GM18873 (cell line): ENCODE measurements at regions not wholly inside any gene's neighbourhood (a gene's known extent, or its start where the extent isn't known, plus 50 kb on each side); places are given as distances from the start of the nearest gene placed in this dataset.

Experiments used
- ATAC-seq: cut with Tn5 transposase; IDR thresholded peaks from one replicate; pipeline ENCODE4 v1.9.1; 2021; ENCODE audit warnings: mild to moderate bottlenecking, moderate library complexity, moderate number of reproducible peaks; ENCODE audit not compliant: unreplicated experiment, low FRiP score

DNA sequence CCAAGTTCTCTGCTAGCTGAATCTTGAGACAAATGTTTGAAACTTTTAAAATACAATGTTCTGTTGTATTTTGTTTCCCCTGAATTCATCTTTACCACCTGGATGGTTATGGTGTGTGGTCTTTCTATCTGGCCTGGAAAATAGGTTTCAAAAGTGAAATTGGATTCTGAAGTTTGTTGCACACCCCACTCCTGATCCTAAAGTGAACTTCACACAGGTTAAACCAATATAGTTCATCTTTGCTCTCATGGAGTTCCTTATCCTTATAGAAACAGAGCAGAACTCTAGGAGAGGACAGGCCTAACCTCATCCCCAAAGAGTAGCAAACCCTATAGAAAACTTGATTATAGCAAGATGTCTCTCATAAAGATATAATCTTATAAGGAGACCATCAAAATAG lies 179.4 kb upstream of the BCL6 start:
- ATAC-seq = no peak

GRCh38 chr3:187925326-187925725 lies 180.1 kb upstream of the BCL6 start:
- ATAC-seq = no peak

GRCh38 chr3:187926620-187927019 lies 181.4 kb upstream of the BCL6 start:
- no peak for ATAC-seq

DNA sequence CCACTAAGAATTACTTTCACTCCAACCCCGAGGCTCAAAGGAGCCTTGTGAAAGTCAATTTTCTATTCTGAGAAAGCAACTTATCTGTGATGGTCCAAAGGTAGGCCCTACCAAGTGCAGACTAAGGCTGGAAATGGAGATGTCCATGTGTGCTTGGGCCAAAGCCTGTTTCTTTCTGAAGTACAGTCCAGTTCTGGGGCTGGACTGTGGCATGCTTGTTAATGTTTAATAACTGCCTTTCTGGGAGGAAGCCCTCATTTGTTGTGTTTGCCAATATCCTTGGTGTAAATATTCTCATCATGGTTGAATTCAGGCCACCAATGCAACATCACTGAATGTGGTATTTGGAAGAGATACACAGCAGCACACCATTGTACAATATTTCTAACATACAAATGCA lies 182.3 kb upstream of the BCL6 start:
- ATAC-seq = no peak

DNA sequence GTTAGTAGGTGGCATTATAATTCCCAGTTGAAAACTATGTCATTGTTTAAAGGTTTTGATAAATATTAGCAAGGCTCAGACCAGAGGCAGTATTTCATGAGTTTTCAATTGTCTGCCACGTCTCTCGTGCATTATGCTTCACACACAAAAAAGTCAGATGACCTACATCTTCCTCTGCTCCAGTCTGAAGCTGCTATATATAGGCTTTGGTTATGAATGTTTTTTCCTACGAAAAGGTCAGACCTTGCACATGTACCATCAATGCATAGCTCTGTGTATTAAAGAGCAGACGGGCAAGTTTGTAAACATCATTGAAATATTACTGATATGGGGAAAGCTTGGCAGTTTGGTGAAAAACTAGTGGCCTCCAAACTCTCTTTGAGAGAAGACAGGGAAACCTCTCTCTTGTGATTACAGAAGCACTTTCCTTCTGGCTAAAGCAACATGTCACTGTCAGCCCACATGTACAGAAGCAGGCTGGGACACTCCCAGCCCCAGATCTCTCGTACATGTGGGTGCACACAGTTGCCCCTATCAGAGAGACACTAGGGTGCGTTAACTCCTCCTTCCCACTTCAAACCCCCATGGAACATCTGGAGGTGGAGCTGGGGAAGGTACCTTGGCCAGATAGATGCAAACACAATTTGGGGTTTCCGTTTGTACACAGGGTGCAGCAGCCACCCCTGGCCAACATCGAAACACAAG lies 184.0 kb upstream of the BCL6 start:
- no peak for ATAC-seq

GRCh38 chr3:187930021-187930420 lies 184.8 kb upstream of the BCL6 start:
- ATAC-seq = no peak

DNA sequence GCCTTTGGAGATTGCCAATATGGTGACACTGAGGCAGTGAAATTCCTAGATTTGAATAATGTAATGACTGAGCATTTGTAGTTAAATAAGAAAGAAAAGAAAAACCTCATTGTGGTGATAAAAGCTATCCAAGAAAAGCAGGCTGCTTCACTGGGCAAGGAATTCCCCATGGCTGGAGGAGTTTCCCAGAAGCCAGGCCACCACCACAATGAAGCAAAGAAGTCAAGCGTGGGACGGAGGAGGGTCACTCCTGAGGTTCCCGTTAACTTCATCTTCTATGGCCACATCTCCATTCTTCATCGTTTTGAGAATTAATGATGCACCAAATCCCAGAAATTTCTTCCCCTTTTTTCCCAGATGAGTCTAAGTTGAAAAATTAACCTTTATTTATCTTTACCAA lies 185.8 kb upstream of the BCL6 start:
- ATAC-seq = no peak

- no peak for ATAC-seq
Observed at GRCh38 chr3:187931770-187932278, 186.6 kb upstream of the BCL6 start.

DNA sequence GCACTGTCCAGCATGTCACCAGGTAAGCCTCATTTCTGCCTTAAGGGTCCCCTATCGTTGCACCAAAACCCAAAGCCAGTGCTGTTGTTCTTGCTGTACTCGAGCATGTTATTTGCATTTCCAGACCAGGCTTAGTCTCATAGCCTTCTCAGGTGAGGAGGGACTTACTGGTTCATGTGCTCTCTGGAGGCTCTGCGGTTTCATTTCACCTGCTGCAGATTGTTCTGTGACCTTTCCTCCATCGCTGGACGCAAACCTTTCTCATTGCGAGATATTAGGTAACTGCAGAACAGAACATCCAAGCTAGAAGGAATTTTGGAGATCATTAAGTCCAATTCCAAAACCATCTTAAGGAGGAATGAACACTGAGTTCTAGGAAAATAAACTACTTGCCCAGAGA lies 187.3 kb upstream of the BCL6 start:
- no peak for ATAC-seq

GRCh38 chr3:187935623-187936156 lies 190.4 kb upstream of the BCL6 start:
- peak; percentile 95 for ATAC-seq

DNA sequence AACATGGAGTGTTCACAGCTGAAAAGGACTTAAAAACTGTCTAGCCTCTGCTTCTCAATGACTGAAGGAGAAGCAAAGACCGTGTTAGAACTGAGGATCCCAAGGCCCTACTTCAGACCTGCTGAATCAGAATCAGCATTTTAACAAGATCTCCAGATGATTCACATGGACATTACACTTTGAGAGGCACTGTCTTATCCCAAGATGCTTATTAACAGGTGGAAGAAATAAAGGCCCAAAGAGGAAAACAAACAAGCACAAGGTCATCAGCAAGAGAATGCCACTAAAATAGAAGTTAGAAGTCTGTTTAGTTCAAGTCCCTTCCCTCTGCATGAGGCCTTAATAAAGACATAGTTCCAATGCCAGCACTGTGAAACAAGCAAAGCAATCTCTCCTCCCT lies 191.4 kb upstream of the BCL6 start:
- ATAC-seq = no peak

GRCh38 chr3:187939891-187940290 lies 194.6 kb upstream of the BCL6 start:
- ATAC-seq = no peak

- no peak for ATAC-seq
Observed at GRCh38 chr3:187941135-187941847, 196.0 kb upstream of the BCL6 start.

- no peak for ATAC-seq
Observed at GRCh38 chr3:187941848-187942194, 196.6 kb upstream of the BCL6 start.

GRCh38 chr3:187942658-187943241 lies 197.5 kb upstream of the BCL6 start:
- ATAC-seq = no peak

DNA sequence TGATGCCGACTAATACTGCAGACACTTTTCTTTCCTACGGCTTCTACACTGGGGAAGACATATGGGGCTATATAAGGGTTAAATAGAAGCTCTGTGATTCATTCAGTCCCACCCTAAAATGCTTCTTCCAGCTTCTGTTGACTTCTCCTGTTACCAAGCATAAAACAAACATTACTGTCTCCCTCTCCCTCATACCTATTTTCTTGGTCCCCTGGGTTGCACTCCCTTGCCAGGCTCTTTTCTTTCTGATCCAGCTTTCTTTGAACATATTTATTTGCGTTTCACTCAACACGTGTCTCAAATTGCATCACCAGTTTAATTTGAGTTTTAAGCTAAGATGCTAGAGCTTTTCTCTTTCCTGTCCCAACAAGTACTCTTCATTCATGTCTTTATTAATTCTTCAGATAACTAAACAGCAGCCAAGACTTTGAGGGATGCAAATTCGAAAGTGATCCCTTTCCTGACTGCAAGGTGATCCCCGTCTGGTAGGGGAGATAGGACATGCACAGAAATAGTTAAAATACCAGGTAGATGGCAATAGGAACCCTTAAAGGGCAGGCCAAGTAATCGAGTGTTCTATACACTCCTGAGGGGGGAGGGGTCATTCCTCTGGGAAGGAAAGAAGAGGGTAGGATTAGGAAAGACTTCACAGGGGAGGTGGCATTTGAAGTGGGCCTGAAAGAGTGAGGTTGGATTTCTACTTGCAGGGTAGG lies 198.6 kb upstream of the BCL6 start:
- no peak for ATAC-seq

DNA sequence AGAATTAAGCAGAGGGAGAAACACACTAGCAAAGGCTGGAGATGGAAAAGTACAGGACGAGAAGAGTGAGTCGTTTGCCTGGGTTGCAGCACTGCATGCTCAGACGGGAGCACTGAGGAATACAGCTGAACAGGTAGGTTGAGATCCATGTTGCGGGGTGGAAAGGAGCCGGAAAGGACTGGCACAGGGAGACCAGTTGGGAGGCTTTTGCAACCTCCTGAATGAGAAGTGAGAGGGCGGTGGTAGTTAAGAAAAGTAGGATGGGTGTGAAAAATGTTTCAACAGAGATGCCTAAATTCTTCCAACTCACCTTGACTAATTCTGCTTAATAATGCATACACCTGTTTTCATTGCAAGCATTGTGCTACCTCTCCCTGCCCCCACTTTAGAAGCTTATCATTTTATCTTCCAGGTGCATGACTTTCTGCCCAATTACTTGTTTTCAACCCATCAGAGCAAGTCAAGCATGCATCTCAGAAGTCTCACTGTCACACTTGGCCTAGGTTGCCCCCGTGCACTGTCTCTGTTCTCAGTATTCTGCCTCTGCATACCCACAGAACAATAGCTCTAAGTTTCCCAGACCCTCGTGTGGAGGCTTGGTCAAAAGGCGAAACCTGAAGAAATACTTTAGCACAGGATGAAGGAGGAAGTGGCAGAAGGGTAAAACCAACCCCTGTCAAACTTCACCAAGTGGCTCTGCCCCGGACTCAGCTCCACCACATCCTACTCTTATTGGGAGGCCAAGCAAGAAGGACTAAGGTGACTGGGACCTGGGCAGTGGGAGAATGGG lies 199.3 kb upstream of the BCL6 start:
- ATAC-seq = no peak

DNA sequence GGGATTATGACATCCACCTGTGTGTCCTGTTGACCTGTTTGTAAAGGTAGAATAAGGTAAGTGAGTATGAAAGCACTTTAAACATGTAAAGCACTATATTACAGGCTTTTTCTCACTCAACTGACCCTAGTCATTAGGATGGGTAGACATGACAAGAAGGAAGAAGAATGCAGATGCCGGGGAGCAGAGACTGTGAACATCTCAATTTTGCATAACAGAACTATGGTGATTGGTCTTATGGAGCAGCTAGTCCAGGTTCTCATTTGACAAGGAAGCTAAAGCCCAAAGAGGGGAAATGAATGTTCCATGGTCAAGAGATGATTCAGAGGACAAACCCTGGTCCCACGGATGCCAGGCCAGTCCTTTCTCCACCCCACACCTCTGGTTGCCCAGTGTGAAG lies 200.1 kb upstream of the BCL6 start:
- ATAC-seq = no peak

DNA sequence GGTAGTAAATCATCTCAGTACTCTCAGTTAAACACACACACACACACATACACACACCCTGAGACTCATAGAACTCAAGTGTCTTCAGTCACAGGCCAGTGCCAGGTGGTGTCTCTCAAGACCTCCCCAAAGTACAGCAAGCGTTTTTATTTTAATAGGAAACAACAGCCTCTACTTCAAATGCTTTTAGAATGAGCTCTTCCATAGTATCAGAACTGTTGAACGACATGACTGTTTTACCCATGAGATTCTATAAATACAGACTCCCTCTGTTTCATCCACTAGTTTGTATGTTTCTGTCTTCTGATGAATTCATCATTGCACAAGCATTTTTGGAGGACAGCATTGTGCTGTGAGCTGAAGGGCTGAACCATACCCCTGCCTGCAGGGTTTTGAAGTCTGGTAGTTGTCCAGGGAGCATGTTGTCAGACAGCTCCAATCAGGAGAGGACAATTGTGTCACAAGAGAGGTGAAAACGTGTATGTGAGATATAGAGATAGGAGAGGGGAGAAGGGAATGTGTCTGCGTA lies 201.0 kb upstream of the BCL6 start:
- no peak for ATAC-seq

- no peak for ATAC-seq
Observed at GRCh38 chr3:187946981-187947380, 201.7 kb upstream of the BCL6 start.
